ENCODE measurements at regions not wholly inside any gene's neighbourhood (a gene's known extent, or its start where the extent isn't known, plus 50 kb on each side); places are given as distances from the start of the nearest gene placed in this dataset.

- Mint-ChIP-seq H3K4me1 (ENCODE audit: low read depth) (no peaks in the 10 kb centered on the region), H3K9me3 (peaks cover 8% of the 10 kb centered on the region), H3K4me3 (no peak overlapping the region), H3K27ac (no peak overlapping the region), H3K27me3 (no peaks in the 10 kb centered on the region), H3K36me3 (ENCODE audit: low read depth) (no peaks in the 10 kb centered on the region)
- DNase-seq (no peak), ATAC-seq (no peak)
- CTCF ChIA-PET, result interaction anchor here (0.6 kb wide), 1 partner anchor 411 kb away, joined by 3 read pairs; no protein-coding TSS in a partner anchor
- POLR2A ChIA-PET, result no interaction called here
- no peak for TF ChIP-seq CTCF (IDR thresholded peaks at IDR 0.05)
- intact Hi-C loops (cut with micrococcal nuclease), result no loop called here
These were observed 468.4 kb upstream of the FOXG1 start for GRCh38 chr14:28298156-28298555.

- no peak for TF ChIP-seq CTCF (IDR thresholded peaks at IDR 0.05)
These were observed 467.4 kb upstream of the FOXG1 start for GRCh38 chr14:28299227-28299626.

GRCh38 chr14:28300356-28300755 is 466.2 kb upstream of the FOXG1 start:
- no peak for TF ChIP-seq CTCF (IDR thresholded peaks at IDR 0.05)
- intact Hi-C loops (cut with micrococcal nuclease), result no loop called here
- Mint-ChIP-seq H3K27me3 (no peaks in the 10 kb centered on the region), H3K4me1 (ENCODE audit: low read depth) (no peaks in the 10 kb centered on the region), H3K4me3 (no peak overlapping the region), H3K36me3 (ENCODE audit: low read depth) (no peaks in the 10 kb centered on the region), H3K27ac (no peak overlapping the region), H3K9me3 (peaks cover 8% of the 10 kb centered on the region)
- DNase-seq (no peak), ATAC-seq (no peak)
- ChIA-PET CTCF (no interaction called here), POLR2A (no interaction called here)

More at GRCh38 chr14:28299227-28299626, 467.4 kb upstream of the FOXG1 start:
- intact Hi-C loops (cut with micrococcal nuclease), result no loop called here
- Mint-ChIP-seq H3K4me3 (no peak overlapping the region), H3K36me3 (ENCODE audit: low read depth) (no peaks in the 10 kb centered on the region), H3K27ac (no peak overlapping the region), H3K9me3 (peaks cover 8% of the 10 kb centered on the region), H3K4me1 (ENCODE audit: low read depth) (no peaks in the 10 kb centered on the region), H3K27me3 (no peaks in the 10 kb centered on the region)
- DNase-seq (no peak), ATAC-seq (no peak)
- ChIA-PET CTCF (no interaction called here), POLR2A (no interaction called here)

GRCh38 chr14:28301179-28301578 is 465.4 kb upstream of the FOXG1 start:
- Mint-ChIP-seq H3K4me3 (no peak overlapping the region), H3K36me3 (ENCODE audit: low read depth) (no peaks in the 10 kb centered on the region), H3K27me3 (no peaks in the 10 kb centered on the region), H3K4me1 (ENCODE audit: low read depth) (no peaks in the 10 kb centered on the region), H3K9me3 (peaks cover 8% of the 10 kb centered on the region), H3K27ac (no peak overlapping the region)
- TF ChIP-seq CTCF (IDR thresholded peaks at IDR 0.05), result no peak
- ChIA-PET CTCF (no interaction called here), POLR2A (no interaction called here)
- no peak for DNase-seq
- ATAC-seq, result no peak
- intact Hi-C loops (cut with micrococcal nuclease), result no loop called here

- ATAC-seq, result no peak
- no peak for DNase-seq
- no peaks in the 10 kb centered on the region for H3K27me3 Mint-ChIP-seq
- ChIA-PET CTCF (no interaction called here), POLR2A (no interaction called here)
- intact Hi-C loops (cut with micrococcal nuclease), result no loop called here
- H3K4me1 Mint-ChIP-seq (ENCODE audit: low read depth), result no peaks in the 10 kb centered on the region
- no peak overlapping the region for H3K27ac Mint-ChIP-seq
- peaks cover 14% of the 10 kb centered on the region for H3K9me3 Mint-ChIP-seq
- no peak for TF ChIP-seq CTCF (IDR thresholded peaks at IDR 0.05)
- H3K36me3 Mint-ChIP-seq (ENCODE audit: low read depth), result no peaks in the 10 kb centered on the region
- no peak overlapping the region for H3K4me3 Mint-ChIP-seq
These were observed 463.3 kb upstream of the FOXG1 start for GRCh38 chr14:28303248-28303647.

Measured in activated CD8-positive, alpha-beta T cell treated with anti-CD3 and anti-CD28 coated beads for 36 hours (primary cell).